HG03432 (cell line): ENCODE measurements at regions not wholly inside any gene's neighbourhood (a gene's known extent, or its start where the extent isn't known, plus 50 kb on each side); places are given as distances from the start of the nearest gene placed in this dataset.
A peak's percentile ranks its signal among the peaks of the same experiment; 100 is the strongest.
"Not testable (repeated sequence)": the region's sequence is repeated elsewhere in the genome, so short reads cannot be mapped to it uniquely, and the experiment has no call there.

Experiments used
- ATAC-seq: cut with Tn5 transposase; IDR thresholded peaks from one replicate; pipeline ENCODE4 v1.9.1; 2021; ENCODE audit warnings: mild to moderate bottlenecking, moderate library complexity; ENCODE audit not compliant: unreplicated experiment

DNA sequence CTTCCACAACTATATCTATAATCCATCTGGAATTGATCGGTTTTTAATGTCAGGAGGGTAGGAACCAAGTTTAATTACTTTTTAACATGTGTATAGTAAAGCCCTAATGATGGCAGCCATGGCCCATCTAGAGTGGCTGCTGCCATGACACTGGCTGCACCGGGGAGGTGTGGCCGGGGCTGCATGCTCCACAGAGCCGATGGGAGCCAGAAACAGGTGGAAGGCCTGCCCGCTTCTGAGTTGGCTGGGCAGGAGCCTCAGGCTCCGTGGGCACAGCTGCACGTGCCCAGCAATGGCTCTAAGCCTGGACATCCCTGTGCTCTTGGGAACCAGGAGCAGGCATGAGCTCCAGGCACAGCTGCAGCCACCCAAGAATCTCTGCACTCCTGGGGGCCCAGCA is 73.0 kb downstream of the GBP6 start:
- ATAC-seq: no peak

DNA sequence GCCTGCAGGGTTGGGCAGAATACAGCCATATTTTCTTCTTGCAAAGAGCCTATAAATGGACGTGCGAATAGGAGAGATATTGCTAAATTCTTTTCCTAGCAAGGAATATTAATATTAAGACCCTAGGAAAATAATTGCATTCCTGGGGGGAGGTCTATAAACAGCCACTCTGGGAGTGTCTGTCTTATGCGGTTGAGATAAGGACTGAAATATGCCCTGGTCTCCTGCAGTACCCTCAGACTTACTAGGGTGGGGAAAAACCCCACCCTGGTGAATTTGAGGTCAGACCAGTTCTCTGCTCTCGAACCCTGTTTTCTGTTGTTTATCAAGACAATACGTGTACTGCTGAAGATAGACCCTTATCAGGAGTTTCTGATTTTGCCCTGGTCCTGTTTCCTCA is 74.4 kb downstream of the GBP6 start:
- not testable (repeated sequence) for ATAC-seq

DNA sequence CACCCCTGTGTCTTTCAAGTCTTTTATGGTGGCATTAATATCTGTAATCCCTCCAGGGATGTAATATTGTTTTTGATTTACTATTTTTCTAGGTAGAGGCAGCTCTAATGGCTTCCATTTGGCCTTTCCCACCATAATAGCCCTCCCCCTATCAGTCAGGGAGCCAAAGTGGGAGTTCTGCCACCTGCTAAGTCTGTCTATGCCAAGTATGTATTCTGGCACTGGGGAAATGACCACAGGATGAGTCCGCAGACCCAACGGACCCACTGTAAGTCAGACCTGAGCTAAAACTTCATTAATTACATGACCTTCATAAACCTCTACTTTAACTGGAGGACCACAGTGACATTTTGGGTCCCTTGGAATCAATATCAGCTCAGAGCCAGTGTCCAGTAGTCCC is 77.1 kb downstream of the GBP6 start:
- no peak for ATAC-seq

DNA sequence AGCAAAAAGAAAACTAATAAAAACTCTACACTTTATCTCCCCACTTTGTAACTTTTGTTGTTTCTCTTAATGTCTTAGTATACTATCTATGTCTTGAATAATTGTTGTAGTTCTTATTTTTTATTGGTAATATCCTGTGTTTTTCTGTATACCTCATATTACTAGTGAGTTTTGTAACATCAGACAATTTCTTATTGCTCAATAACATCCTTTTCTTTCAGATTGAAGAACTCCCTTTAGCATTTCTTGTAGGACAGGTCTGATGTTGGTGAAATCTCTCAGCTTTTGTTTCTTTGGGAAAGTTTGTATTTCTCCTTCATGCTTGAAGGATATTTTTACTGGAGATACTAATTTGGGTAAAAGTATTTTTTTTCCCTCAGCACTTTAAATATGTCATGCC is 79.8 kb upstream of the LRRC8B start:
- ATAC-seq: no peak

DNA sequence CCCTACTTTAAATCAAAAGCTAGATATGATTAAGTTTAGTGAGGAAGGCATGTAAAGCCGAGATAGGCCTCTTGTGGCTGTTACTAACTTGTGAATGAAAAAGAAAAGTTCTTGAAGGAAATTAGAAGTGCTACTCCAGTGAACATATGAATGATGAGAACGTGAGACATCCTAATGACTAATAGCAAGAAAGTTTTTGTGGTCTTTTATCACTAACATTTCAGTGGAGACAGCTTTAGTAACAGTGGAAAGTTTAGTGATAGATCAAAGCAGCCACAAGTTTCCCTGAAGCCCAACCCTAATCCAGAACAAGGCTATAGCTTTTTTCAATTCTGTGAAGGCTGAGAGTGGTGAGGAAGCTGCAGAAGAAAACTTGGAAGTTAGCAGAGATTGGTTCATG is 73.6 kb upstream of the LRRC8B start:
- peak; percentile 75 for ATAC-seq

DNA sequence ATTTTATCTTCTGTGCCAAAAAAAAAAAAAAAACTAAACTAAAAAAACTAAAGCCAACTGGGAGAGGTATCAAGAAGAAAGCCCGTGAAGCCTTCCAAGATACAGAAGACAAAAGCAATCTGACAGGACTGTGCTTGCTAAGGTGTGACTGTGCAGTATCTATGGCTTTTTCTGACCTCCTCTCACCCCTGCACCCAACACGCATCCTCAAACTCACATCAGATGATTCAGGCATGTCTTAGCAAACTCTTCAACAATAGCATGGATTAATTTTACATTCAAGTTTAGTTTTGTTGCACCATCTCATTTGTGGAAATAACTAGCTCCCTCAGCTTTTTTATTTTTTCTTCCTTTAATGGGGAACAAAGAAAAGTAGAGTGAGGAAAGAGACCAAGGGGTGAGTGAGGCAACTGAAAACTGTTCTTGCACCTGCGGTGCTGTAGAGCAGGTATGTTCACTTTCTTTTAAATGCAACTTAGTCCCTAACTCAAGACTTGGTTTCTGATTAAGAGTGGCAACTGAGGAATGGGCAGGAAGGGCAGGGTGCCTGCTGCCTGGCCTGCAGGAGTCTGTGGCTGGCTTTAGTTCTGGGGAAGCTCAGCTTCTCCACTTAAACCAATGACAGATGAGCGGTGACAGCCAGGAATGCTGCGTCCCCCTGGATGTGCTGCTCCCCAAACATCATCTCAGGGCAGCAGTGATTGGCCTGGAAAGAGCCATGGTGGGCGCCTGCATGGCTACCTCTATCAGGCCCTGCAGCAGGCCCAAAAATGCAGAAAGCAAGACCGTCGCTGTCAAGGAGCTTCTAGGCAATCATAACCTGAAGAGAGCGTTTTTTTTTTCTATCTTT is 71.3 kb upstream of the LRRC8B start:
- ATAC-seq: no peak

DNA sequence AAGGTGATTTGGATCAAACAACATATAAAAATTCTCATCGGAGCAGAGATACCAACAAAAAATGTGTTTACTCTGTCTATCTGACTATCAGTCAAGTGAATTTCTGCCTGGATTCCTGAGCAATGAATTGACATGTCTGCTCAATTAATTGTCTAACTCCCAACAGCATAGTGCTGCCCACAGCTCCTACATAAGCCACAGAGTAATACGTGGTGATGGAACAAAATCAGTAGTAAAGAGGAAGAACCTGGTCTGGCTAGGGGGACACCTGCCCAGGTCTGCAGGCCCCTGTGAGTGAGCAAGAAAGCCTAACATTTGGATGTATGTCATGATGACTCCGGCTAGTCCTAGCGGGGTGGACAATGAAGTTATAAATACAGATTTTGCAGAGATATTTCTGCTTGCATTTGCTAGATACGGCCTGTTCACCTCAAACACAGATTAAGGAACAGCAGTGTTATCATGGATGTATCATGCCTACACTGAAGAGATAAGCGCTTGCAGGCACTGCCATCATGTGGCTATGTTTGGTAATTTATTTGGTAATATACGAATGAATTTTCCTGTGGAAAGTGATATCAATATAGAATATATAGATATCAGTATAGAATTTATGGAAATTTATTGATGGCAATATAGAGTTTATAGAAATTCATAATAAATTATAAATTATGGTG is 69.6 kb upstream of the LRRC8B start:
- peak; percentile 48 for ATAC-seq

DNA sequence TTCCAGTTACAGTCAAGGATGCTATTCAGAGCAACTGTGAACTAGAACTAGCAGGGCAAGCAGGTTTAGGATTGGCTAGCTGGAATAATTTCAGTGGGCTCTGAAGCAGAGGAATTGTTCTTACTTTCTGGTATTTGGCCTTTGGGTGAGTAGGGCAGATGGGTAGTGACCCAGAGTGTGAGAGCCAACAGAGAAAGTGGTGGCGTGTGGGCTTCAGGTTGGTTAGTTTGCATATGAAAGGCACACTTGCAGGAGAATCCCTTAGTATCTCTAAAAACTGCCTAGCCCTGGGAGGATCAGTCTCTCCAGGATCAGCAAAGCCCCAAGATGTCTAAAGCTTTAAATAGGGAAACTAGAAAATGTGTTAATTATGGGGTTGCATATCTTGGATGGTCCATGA is 67.6 kb upstream of the LRRC8B start:
- no peak for ATAC-seq

DNA sequence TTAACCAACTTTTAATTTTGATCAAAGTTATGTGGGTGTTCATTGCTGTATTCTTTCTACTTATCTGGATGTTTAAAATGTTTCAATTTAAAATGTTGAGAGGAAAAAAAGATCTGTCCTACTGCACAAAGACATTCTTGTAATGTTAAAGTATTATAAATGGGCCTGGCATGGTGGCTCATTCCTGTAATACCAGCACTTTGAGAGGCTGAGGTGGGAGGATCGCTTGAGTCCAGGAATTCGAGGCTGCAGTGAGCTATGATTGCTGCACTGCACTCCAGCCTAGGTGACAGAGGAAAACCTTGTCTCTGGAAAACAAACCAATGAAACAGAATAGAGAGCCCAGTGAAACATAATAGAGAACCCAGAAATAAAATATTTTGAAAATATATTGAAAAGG is 65.5 kb upstream of the LRRC8B start:
- no peak for ATAC-seq

DNA sequence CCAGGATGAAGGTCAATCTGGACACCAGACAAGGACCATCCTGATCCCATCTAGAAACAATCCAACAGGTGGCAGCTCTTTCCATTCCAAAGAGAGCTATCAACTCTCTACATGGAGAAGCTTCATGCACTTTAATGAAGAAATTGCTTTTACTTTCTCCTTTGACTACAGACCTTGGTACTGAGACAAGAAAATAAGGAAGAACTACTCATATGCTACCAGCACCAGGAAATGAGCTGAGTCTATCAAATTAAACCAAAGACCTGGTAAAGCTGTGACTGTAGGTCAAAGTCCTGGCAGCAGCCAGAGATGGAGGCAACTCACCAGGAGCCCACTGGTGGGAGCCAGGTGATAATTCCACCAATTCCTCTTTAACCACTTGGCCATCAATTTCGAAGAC is 64.3 kb upstream of the LRRC8B start:
- ATAC-seq: no peak

DNA sequence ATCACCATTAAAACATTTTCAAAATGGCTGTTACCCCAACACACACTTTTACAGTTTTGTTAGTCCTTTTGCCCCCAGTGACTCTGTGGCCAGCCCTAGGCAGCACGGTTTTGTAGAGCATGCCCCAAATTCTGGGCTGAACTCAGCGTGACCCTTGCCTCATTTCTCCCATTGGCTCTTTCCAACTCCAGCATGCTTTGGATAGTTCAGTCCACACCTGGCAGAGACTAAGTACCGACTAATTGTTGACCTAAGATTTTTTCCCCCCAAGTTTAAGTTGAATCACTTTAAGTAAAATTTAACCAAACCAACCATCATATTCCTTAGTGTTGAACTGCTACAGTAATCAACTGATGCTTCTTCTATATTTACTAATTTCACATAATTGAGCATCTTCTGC is 62.4 kb upstream of the LRRC8B start:
- ATAC-seq: no peak

DNA sequence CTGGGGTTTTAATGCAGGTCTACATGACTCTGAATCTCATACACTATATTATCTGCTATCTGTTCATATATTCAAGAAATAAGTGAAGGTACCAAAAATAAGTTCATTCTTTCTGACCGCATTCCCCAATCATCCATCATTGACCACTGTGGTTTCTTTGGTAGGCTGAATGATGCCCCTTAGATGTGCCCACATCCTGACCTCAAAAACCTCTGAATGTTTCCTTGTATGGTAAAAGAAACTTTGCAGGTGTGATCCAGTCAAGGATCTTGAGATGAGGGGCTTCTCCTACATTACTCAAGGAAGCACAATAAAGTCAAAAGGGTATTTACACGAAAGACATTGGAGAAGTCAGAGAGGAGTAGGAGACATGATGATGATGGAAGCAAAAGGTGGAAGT is 60.6 kb upstream of the LRRC8B start:
- ATAC-seq: no peak

DNA sequence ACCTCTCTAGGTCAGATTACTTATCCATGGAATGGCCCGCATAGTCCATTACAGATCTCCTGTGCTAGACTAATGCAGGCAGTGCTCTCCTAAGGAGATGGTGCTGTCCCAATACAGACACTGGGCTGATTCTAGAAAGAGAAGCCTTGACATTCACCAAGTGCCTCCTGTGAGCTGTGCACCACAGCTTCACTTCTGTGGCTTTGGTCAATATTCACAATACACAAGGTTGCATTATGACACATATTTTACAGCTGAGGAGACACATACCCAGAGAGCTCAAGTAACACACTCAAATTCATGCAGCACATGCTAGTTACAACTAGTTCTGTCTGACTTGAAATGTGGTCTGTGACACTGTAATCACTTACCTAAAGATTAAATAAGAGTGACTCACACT is 59.4 kb upstream of the LRRC8B start:
- peak; percentile 66 for ATAC-seq

DNA sequence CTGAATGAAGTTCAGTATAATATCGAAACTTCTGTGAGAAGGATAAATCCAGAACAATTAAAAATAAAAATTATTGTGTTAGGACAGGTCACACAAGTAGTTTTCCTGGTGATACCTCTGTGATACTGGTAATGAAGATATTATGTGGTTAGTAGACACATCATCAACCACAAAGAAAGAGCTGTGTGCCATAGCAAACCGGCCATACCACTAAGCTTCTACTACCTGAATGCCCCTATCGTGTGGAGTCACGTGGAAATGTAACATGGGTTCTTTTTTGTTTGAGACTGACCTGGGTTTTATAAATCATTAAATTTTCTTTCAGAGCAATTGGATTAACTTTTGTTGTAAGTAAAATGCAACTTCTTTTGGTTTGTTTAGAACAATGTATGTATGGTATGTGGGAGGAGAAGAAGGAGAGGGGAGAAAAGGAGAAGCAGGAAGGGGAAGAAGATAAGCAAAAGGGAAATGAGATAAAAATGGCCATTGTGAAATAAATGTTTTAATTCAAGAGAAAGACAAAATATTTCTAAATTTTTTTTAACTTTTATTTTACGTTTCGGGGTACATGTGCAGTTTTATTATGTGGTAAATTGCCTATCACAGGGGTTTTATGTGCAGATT is 58.2 kb upstream of the LRRC8B start:
- no peak for ATAC-seq

DNA sequence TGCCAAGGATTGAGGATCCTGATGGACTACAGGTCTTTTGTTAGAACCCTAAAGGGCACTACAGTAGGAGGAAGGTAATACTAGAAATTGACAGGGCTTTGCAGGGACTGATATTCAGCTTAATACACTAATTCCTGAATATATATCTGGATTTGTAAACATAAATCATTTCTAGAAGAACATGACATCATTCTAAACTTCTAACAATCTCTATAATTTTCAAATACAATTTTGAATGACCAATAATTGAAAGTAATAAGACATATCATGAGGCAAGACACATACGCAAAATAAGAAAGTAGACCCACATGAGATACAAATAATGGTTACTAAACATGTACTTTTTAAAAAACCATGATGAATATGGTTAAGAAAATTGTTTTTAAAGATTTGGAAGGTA is 52.4 kb upstream of the LRRC8B start:
- no peak for ATAC-seq

DNA sequence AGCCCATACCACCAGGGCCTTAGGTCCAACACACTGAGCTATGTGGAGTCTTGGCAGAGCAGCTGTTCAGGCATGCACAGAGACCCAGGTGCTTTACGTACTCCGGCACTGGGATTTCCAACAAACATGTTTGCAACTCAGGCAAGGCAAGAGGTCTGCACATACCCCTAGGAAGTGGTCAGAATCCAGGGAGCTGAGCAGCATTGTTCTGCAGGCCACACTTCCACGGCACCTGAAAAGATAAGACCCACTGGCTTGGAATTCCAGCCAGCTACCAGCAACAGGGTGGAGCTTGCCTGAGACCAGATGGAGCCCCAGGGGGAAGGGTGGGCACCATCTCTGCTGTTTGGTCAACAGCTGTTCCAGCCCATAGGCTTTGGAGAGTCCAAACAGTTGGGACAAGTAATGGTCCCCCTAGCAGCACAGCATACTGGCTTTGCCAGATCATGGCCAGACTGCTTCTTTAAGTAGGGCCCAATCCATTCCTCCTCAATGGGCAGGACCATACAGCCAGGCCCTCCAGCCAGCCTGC is 51.7 kb upstream of the LRRC8B start:
- no peak for ATAC-seq
